ENCODE measurements at regions not wholly inside any gene's neighbourhood (a gene's known extent, or its start where the extent isn't known, plus 50 kb on each side); places are given as distances from the start of the nearest gene placed in this dataset.

GRCh38 chr10:36721871-36722270, 403.5 kb upstream of the ANKRD30A start:
- no peak for TF ChIP-seq CTCF (IDR thresholded peaks at IDR 0.05; ENCODE audit: borderline replicate concordance, insufficient read depth, low read depth, low read length)
- H3K4me3 ChIP-seq (ENCODE audit: low read depth, low read length) = no peak overlapping the region

- TF ChIP-seq CTCF (IDR thresholded peaks at IDR 0.05; ENCODE audit: borderline replicate concordance, insufficient read depth, low read depth, low read length) = no peak
Measured at GRCh38 chr10:36720895-36721294, 404.5 kb upstream of the ANKRD30A start.

GRCh38 chr10:36717118-36717517, 408.3 kb upstream of the ANKRD30A start:
- TF ChIP-seq CTCF (IDR thresholded peaks at IDR 0.05; ENCODE audit: borderline replicate concordance, insufficient read depth, low read depth, low read length) = no peak
- no peak overlapping the region for H3K4me3 ChIP-seq (ENCODE audit: low read depth, low read length)

More at GRCh38 chr10:36720895-36721294, 404.5 kb upstream of the ANKRD30A start:
- H3K4me3 ChIP-seq (ENCODE audit: low read depth, low read length) = no peak overlapping the region

- no peak for TF ChIP-seq CTCF (IDR thresholded peaks at IDR 0.05; ENCODE audit: borderline replicate concordance, insufficient read depth, low read depth, low read length)
Measured at GRCh38 chr10:36716291-36716690, 409.1 kb upstream of the ANKRD30A start.

GRCh38 chr10:36712695-36713094, 412.7 kb upstream of the ANKRD30A start:
- H3K4me3 ChIP-seq (ENCODE audit: low read depth, low read length) = no peak overlapping the region
- no peak for TF ChIP-seq CTCF (IDR thresholded peaks at IDR 0.05; ENCODE audit: borderline replicate concordance, insufficient read depth, low read depth, low read length)

More at GRCh38 chr10:36716291-36716690, 409.1 kb upstream of the ANKRD30A start:
- no peak overlapping the region for H3K4me3 ChIP-seq (ENCODE audit: low read depth, low read length)

GRCh38 chr10:36711361-36711760, 414.0 kb upstream of the ANKRD30A start:
- TF ChIP-seq CTCF (IDR thresholded peaks at IDR 0.05; ENCODE audit: borderline replicate concordance, insufficient read depth, low read depth, low read length) = no peak
- no peak overlapping the region for H3K4me3 ChIP-seq (ENCODE audit: low read depth, low read length)

- TF ChIP-seq CTCF (IDR thresholded peaks at IDR 0.05; ENCODE audit: borderline replicate concordance, insufficient read depth, low read depth, low read length) = no peak
- H3K4me3 ChIP-seq (ENCODE audit: low read depth, low read length) = no peak overlapping the region
Measured at GRCh38 chr10:36704124-36704523, 421.3 kb upstream of the ANKRD30A start.

All from GM12875 (cell line).